ENCODE measurements at regions not wholly inside any gene's neighbourhood (a gene's known extent, or its start where the extent isn't known, plus 50 kb on each side); places are given as distances from the start of the nearest gene placed in this dataset.

DNA sequence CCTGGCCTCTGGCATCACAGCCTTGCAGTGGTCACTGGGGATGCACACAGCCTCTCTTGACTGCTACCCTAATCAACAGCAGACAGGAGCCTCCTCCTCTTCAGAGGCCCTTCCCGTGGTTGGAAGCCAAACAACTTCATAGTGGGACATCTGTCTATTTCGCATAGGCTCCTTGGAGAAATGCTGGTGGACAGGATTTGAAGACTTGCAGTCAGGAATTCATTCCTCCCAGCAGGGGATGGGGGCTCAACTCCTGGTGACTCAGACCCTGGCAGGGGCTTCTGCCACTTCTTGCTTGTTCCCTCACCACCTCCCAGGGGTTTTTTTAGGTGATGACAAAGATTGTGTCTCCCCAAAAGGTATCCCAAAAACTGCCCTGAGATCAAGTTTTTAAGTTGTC, 191.7 kb upstream of the CAMK1G start:
- H3K4me1 Mint-ChIP-seq (ENCODE audit: low read depth) = no peaks in the 10 kb centered on the region

GRCh38 chr1:209395169-209395568, 188.3 kb upstream of the CAMK1G start:
- no peak overlapping the region for H3K27ac Mint-ChIP-seq
- H3K27me3 Mint-ChIP-seq (ENCODE audit: low read depth) = peaks cover 20% of the 10 kb centered on the region
- no peaks in the 10 kb centered on the region for H3K4me1 Mint-ChIP-seq (ENCODE audit: low read depth)
- intact Hi-C loops (cut with micrococcal nuclease) = no loop called here
- CTCF ChIA-PET = interaction anchor here (0.6 to 0.8 kb wide), 2 partner anchors 42 to 669 kb away, joined by 3 read pairs; no protein-coding TSS in a partner anchor
- H3K4me3 Mint-ChIP-seq = no peak overlapping the region
- no peaks in the 10 kb centered on the region for H3K9me3 Mint-ChIP-seq
- no peak for DNase-seq
- H3K36me3 Mint-ChIP-seq (ENCODE audit: low read depth) = no peaks in the 10 kb centered on the region

More for the DNA sequence above, 191.7 kb upstream of the CAMK1G start:
- Mint-ChIP-seq H3K9me3 (no peaks in the 10 kb centered on the region), H3K4me3 (no peak overlapping the region), H3K36me3 (ENCODE audit: low read depth) (no peaks in the 10 kb centered on the region), H3K27me3 (ENCODE audit: low read depth) (peaks cover 14% of the 10 kb centered on the region), H3K27ac (no peak overlapping the region)
- CTCF ChIA-PET = no interaction called here
- intact Hi-C loops (cut with micrococcal nuclease) = no loop called here
- DNase-seq = no peak

GRCh38 chr1:209397371-209397770, 186.1 kb upstream of the CAMK1G start:
- peaks cover 20% of the 10 kb centered on the region for H3K27me3 Mint-ChIP-seq (ENCODE audit: low read depth)
- no peaks in the 10 kb centered on the region for H3K4me1 Mint-ChIP-seq (ENCODE audit: low read depth)
- intact Hi-C loops (cut with micrococcal nuclease) = no loop called here
- H3K4me3 Mint-ChIP-seq = no peak overlapping the region
- no peak for DNase-seq
- no peak overlapping the region for H3K27ac Mint-ChIP-seq
- no peaks in the 10 kb centered on the region for H3K9me3 Mint-ChIP-seq
- CTCF ChIA-PET = interaction anchor here (0.9 kb wide), 1 partner anchor 169 kb away, joined by 3 read pairs; no protein-coding TSS in a partner anchor
- no peaks in the 10 kb centered on the region for H3K36me3 Mint-ChIP-seq (ENCODE audit: low read depth)

DNA sequence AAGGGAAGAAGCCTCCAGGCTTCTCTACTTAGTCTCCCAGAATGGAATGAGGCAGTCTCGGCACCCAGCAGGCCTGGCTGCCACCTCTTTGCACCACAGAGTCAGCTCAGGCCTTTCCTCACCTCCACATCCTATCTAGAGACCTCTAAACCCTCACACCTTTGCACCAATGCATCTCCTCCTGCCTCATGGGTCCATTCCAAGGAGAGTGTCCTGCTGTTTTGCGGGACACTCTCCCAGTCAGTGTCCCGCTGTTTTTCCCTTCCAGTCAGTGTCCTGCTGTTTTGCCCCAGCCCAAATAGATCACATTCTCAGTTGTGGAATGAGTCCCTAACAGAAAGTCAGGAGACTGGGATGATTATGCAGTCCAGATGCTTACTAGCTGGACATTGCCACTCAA, 185.6 kb upstream of the CAMK1G start:
- DNase-seq = no peak
- Mint-ChIP-seq H3K4me3 (no peak overlapping the region), H3K27me3 (ENCODE audit: low read depth) (peaks cover 20% of the 10 kb centered on the region), H3K4me1 (ENCODE audit: low read depth) (no peaks in the 10 kb centered on the region), H3K36me3 (ENCODE audit: low read depth) (no peaks in the 10 kb centered on the region), H3K9me3 (no peaks in the 10 kb centered on the region), H3K27ac (no peak overlapping the region)
- intact Hi-C loops (cut with micrococcal nuclease) = no loop called here
- CTCF ChIA-PET = no interaction called here

DNA sequence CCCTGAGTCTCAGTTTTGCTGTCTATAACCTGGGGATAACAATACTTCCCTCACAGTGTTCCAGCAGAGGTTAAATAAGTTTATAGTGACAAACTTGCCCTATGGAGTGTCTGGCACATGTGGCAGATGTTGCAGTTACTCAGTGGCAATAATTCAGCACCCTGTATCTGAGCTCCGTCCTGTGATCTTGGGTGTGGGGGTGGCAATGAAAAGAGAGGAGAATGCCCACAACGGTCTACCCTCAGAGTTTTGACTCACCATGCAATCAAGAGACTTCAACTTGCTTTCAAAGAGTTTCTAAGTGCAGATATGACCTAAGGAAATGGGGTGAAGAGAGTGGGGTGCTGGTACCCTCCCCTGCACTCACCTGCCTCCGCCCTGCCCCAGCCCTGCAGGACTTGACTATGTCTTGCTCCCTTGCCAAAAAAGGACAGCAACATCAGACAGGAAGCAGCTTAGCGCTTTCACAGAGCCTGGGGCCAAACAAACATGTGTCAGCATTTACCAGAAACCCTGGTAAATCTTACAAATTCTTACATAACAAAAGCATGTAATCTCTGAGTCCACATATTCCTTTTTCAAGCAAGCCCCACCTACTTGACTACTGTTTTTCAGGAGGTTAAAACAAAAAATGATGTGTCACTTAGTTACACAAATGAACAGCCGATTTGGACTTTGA, 185.1 kb upstream of the CAMK1G start:
- no peaks in the 10 kb centered on the region for H3K4me1 Mint-ChIP-seq (ENCODE audit: low read depth)
- CTCF ChIA-PET = interaction anchor here (0.6 kb wide), 1 partner anchor 8 kb away, joined by 4 read pairs; no protein-coding TSS in a partner anchor

DNA sequence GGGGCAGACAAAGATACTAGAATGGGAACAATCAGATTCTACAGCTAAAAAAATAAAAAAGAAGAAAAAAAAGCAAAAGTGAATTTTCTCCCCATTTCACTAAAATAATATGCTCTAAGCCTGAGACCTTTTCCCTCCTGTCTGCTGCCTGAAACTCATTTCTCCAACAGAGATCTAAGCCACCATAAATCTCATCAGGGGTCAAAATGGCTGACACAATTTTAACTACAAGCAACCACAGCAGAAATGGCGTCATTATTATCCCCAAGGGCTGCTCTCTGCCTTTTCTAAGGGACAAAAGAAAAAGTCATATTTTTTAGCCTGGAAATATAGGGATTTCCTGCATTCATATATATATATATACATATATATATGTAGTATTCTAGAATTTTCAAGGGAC, 183.7 kb upstream of the CAMK1G start:
- intact Hi-C loops (cut with micrococcal nuclease) = no loop called here
- no peaks in the 10 kb centered on the region for H3K4me1 Mint-ChIP-seq (ENCODE audit: low read depth)
- H3K4me3 Mint-ChIP-seq = no peak overlapping the region
- no peak for DNase-seq
- CTCF ChIA-PET = interaction anchor here (0.7 kb wide), 1 partner anchor 90 kb away, joined by 3 read pairs; no protein-coding TSS in a partner anchor
- peaks cover 15% of the 10 kb centered on the region for H3K27me3 Mint-ChIP-seq (ENCODE audit: low read depth)
- H3K36me3 Mint-ChIP-seq (ENCODE audit: low read depth) = no peaks in the 10 kb centered on the region
- H3K27ac Mint-ChIP-seq = no peak overlapping the region
- no peaks in the 10 kb centered on the region for H3K9me3 Mint-ChIP-seq

More for the DNA sequence above, 185.1 kb upstream of the CAMK1G start:
- peak; percentile 12 for DNase-seq
- Mint-ChIP-seq H3K27ac (no peak overlapping the region), H3K36me3 (ENCODE audit: low read depth) (no peaks in the 10 kb centered on the region), H3K27me3 (ENCODE audit: low read depth) (peaks cover 20% of the 10 kb centered on the region), H3K4me3 (no peak overlapping the region), H3K9me3 (no peaks in the 10 kb centered on the region)
- intact Hi-C loops (cut with micrococcal nuclease) = no loop called here

GRCh38 chr1:209400351-209401220, 182.9 kb upstream of the CAMK1G start:
- CTCF ChIA-PET = no interaction called here
- no peaks in the 10 kb centered on the region for H3K4me1 Mint-ChIP-seq (ENCODE audit: low read depth)
- H3K27ac Mint-ChIP-seq = no peak overlapping the region
- no peaks in the 10 kb centered on the region for H3K9me3 Mint-ChIP-seq
- intact Hi-C loops (cut with micrococcal nuclease) = no loop called here
- no peak for DNase-seq
- H3K36me3 Mint-ChIP-seq (ENCODE audit: low read depth) = no peaks in the 10 kb centered on the region
- no peak overlapping the region for H3K4me3 Mint-ChIP-seq
- peaks cover 11% of the 10 kb centered on the region for H3K27me3 Mint-ChIP-seq (ENCODE audit: low read depth)

GRCh38 chr1:209402697-209403096, 180.8 kb upstream of the CAMK1G start:
- no peak for DNase-seq
- Mint-ChIP-seq H3K4me3 (no peak overlapping the region), H3K27ac (no peak overlapping the region), H3K27me3 (ENCODE audit: low read depth) (peaks cover 8% of the 10 kb centered on the region), H3K4me1 (ENCODE audit: low read depth) (no peaks in the 10 kb centered on the region), H3K9me3 (no peaks in the 10 kb centered on the region), H3K36me3 (ENCODE audit: low read depth) (no peaks in the 10 kb centered on the region)
- CTCF ChIA-PET = no interaction called here
- intact Hi-C loops (cut with micrococcal nuclease) = no loop called here

DNA sequence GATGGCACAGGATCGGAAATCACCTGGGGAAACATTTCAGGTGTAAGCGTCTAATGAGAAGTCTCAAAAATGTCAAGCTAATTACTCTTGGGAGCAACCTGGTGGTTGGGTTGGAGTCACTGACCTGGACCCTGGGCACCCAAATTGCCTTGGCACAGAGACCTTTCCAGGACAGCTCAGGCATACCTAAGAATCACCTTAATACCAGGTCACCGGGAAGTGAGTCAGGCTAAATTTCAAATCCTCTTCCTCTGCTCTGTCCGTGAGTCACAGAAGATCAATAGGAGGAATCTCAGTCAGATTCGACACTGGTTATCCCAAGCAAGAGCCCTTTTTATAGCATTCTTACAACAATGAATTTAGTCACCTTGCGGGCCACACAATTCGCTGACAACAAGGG, 179.6 kb upstream of the CAMK1G start:
- no peak overlapping the region for H3K4me3 Mint-ChIP-seq
- CTCF ChIA-PET = no interaction called here
- no peaks in the 10 kb centered on the region for H3K36me3 Mint-ChIP-seq (ENCODE audit: low read depth)
- no peaks in the 10 kb centered on the region for H3K9me3 Mint-ChIP-seq
- peaks cover 7% of the 10 kb centered on the region for H3K27me3 Mint-ChIP-seq (ENCODE audit: low read depth)
- no peaks in the 10 kb centered on the region for H3K4me1 Mint-ChIP-seq (ENCODE audit: low read depth)
- no peak for DNase-seq
- no peak overlapping the region for H3K27ac Mint-ChIP-seq
- intact Hi-C loops (cut with micrococcal nuclease) = no loop called here

DNA sequence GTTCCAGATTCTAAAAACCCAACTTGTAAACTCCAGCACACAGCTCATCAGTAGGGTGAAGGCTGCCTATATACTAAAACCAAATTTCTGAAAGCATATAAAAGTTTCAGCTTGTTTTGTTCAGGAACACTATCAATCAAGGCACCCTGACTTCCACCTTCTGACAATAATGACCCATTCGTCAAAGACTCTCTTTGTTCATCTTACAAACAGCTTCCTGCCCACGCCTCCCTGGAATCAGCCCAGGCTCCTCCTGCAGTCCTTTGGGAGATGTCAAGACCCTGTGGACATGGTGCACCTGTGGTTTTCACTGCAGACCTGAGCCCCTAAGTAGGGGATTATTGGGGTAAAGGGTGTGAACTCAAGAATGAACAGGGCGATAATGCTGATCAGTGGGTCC, 178.9 kb upstream of the CAMK1G start:
- no peaks in the 10 kb centered on the region for H3K9me3 Mint-ChIP-seq
- no peaks in the 10 kb centered on the region for H3K4me1 Mint-ChIP-seq (ENCODE audit: low read depth)
- H3K4me3 Mint-ChIP-seq = no peak overlapping the region
- CTCF ChIA-PET = no interaction called here
- no peak for DNase-seq
- no peak overlapping the region for H3K27ac Mint-ChIP-seq
- H3K36me3 Mint-ChIP-seq (ENCODE audit: low read depth) = no peaks in the 10 kb centered on the region
- intact Hi-C loops (cut with micrococcal nuclease) = no loop called here
- H3K27me3 Mint-ChIP-seq (ENCODE audit: low read depth) = peaks cover 9% of the 10 kb centered on the region

DNA sequence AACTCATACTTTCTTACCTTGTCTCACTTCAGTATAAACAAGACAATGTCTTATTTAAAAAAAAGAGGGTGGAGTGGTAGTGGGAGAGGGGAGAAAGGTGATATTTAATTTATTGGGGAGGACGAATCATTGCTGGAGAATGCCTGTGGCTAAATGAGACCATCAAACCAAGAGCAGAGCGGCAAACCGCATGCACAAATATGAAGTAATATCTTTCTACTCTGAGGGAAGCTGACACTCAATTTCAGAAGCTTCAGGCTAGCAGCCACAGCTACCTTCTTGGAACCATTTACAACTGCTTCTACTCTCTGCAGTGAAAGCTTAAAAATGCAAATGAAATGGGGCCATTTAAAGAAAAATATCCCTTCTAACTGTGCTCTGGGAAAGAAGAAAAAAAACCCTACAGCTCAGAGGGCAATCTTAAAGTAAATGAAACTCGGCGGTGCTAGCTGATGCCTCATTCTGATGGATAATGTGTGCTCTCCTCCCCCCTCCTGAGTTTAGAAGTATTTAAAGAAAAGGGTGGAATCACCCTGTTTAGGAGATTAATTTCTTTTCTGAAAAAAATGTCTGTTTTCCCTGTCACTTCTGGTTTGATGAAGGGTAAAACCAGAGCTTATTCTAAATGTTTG, 178.2 kb upstream of the CAMK1G start:
- no peak for DNase-seq
- Mint-ChIP-seq H3K4me1 (ENCODE audit: low read depth) (no peaks in the 10 kb centered on the region), H3K4me3 (no peak overlapping the region), H3K27ac (no peak overlapping the region), H3K9me3 (no peaks in the 10 kb centered on the region), H3K27me3 (ENCODE audit: low read depth) (peaks cover 8% of the 10 kb centered on the region), H3K36me3 (ENCODE audit: low read depth) (no peaks in the 10 kb centered on the region)
- CTCF ChIA-PET = no interaction called here
- intact Hi-C loops (cut with micrococcal nuclease) = no loop called here

DNA sequence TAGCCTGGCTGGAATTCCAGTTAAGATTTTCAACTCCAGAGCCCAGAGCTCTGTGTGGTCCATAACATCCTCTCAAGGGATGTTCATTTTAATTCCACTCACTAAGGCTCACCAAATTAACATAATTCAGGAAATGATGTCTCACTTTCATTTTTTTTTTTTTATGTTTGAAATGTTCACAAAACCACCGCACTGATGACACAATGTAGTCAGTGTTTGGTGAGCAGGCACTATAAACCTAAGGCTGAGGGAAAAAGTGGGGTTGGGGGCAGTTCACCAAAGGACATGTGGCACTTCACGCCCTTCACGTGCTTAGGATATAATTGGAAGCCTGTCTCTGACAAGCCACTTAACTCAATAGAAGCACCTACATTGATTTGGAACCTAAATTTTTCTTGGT, 177.3 kb upstream of the CAMK1G start:
- CTCF ChIA-PET = interaction anchor here (0.6 to 1.0 kb wide), 3 partner anchors 7 to 68 kb away, joined by 4 to 6 read pairs (median 5); no protein-coding TSS in a partner anchor
- H3K4me3 Mint-ChIP-seq = no peak overlapping the region
- intact Hi-C loops (cut with micrococcal nuclease) = no loop called here
- H3K4me1 Mint-ChIP-seq (ENCODE audit: low read depth) = no peaks in the 10 kb centered on the region
- no peaks in the 10 kb centered on the region for H3K36me3 Mint-ChIP-seq (ENCODE audit: low read depth)
- H3K9me3 Mint-ChIP-seq = no peaks in the 10 kb centered on the region
- H3K27me3 Mint-ChIP-seq (ENCODE audit: low read depth) = peaks cover 13% of the 10 kb centered on the region
- DNase-seq = no peak
- H3K27ac Mint-ChIP-seq = no peak overlapping the region

Data from activated naive CD4-positive, alpha-beta T cell treated with anti-CD3 and anti-CD28 coated beads for 36 hours (primary cell).